ENCODE measurements at regions not wholly inside any gene's neighbourhood (a gene's known extent, or its start where the extent isn't known, plus 50 kb on each side); places are given as distances from the start of the nearest gene placed in this dataset.

DNA sequence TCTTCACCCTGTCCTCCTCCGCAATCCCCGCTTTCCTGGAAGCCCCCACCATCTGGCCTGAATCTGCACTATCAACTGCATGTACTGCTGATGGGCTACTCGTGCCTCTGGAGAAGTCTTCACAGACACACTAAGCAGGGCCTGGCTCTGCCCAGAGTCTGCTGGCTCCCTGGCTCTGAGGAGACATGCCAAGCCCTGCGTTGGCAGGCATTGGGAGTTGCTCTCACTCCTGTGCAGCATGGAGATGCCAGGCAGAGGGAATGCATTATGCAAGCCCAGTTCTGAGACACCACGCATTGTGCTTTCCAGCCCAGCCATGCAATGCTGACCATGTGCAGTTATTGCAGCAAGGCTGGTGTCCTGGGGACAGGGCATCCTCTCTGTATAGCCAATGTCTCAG is 314.6 kb downstream of the CXCL12 start:
- Histone ChIP-seq H3K27me3 (replicated peaks) (no peaks in the 10 kb centered on the region), H3K27ac (no peak overlapping the region), H3K9me3 (replicated peaks) (no peaks in the 10 kb centered on the region), H3K36me3 (no peaks in the 10 kb centered on the region), H3K4me3 (no peak overlapping the region), H3K4me1 (replicated peaks) (no peaks in the 10 kb centered on the region)
- DNase-seq (ENCODE audit: low read depth in 1 of 2, low spot score in 2 of 2): no peak

DNA sequence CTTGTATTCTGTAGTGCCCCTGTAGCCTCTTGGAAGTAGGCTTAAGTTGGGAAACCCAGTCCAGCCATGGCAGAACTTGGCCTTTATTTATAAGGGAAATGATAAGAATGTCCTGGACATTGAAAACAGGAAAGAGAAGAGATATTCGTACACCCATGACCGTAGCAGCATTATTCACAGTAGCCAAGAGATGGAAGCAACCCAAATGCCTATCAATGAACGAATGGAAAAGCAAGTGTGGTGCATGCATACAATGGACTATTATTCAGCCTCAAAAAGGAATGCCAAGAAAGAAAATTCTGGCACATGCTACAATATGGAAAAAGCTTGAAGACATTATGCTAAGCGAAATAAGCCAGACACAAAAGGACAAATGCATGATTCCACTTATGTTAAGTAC is 315.3 kb downstream of the CXCL12 start:
- Histone ChIP-seq H3K4me3 (no peak overlapping the region), H3K27me3 (replicated peaks) (no peaks in the 10 kb centered on the region), H3K4me1 (replicated peaks) (no peaks in the 10 kb centered on the region), H3K27ac (no peak overlapping the region), H3K9me3 (replicated peaks) (no peaks in the 10 kb centered on the region), H3K36me3 (no peaks in the 10 kb centered on the region)
- no peak for DNase-seq (ENCODE audit: low read depth in 1 of 2, low spot score in 2 of 2)

DNA sequence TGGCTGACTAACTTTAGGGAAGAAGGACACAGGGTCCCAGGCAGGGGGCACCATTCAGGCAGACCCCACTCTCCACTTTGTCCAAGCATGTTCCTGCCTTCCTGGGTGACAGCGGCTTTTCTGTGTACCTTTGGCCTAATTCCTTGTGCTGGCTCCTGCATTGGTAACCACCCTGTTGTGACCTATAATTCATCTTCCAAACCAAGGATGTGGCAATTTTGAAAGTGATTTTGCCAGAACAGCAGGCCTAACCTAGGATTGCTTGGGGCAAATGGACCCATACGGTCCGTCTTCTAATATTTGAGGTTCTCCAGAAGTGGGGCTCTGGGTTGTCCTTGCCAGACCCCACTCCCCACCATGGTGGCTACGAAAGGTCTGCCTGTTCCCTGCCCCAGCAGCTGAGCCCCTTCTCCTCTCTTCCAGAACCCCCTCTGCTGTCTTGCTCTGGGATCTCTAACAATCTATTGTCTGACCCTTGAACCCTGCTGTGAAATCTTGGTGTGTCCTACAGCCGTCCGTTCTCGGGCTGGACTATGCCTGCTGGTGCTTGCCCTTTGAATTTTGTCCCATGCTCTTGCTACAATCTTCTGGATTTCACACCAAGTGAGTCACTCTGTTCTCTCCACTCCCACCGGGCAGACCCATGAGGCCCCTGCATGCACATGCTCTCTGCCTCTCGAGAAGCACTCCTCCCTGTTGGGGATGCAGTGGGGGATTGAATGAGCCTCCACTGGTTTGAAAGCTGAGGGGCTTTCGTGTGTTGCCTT is 316.0 kb downstream of the CXCL12 start:
- no peaks in the 10 kb centered on the region for H3K4me1 ChIP-seq (replicated peaks)
- no peak overlapping the region for H3K27ac ChIP-seq
- no peak for DNase-seq (ENCODE audit: low read depth in 1 of 2, low spot score in 2 of 2)

DNA sequence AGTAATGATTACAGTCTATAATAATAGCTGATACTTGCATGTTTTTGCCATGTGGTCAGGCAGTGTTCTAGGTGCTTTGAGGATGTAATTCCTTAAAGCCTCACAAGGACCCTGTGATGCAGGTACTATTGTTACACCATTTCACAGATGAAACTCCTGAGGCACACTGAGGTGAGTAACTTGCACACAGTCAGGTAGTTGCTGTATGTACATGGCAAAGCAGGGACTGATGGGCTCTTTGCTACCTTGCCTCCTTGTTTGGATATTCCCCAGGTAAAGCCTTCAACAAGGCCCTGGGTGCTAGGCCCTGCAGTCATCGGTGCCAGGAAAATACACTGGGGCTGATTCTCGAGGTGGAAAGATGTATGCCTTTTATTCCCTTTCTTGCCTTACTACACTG is 317.5 kb downstream of the CXCL12 start:
- H3K4me1 ChIP-seq (replicated peaks): no peaks in the 10 kb centered on the region

More for the DNA sequence above, 316.0 kb downstream of the CXCL12 start:
- Histone ChIP-seq H3K9me3 (replicated peaks) (no peaks in the 10 kb centered on the region), H3K36me3 (no peaks in the 10 kb centered on the region), H3K27me3 (replicated peaks) (no peaks in the 10 kb centered on the region), H3K4me3 (no peak overlapping the region)

DNA sequence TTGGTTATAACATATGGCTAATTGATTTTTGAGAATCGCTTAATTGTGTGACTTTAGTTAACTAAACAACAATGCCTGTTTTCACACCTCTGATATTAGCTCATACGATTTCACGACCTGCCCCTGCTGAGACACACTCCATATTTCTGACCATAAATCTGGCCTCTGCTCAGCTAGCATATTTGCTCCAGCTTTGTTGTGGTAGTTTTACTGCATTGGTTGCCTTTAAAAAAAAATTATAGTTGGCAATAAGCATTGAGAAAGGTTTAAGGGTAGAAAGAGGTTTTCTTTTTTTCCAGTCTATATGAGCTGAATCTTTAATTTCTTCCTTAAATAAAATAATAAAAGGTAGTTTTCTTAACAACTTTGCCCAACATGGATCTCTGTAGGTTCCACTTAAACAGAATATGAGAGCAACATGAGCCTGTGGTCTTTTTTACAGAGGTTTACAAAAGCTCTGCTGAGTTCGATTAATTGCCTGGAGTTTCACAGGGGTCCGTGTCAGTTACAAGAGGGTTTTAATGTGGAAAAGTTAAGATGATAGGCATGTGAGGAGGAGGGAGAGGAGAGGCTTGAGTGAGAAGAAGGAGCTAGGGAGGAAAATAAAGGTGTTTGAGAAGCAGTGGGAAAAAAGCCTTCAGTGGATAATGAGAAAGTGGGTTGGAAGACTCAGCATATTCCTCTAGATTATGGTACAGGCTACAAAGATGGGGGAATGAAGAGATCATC is 318.2 kb downstream of the CXCL12 start:
- Histone ChIP-seq H3K4me3 (no peak overlapping the region), H3K9me3 (replicated peaks) (no peaks in the 10 kb centered on the region), H3K27ac (no peak overlapping the region), H3K4me1 (replicated peaks) (no peaks in the 10 kb centered on the region), H3K36me3 (no peaks in the 10 kb centered on the region), H3K27me3 (replicated peaks) (no peaks in the 10 kb centered on the region)
- no peak for DNase-seq (ENCODE audit: low read depth in 1 of 2, low spot score in 2 of 2)

More for the DNA sequence above, 317.5 kb downstream of the CXCL12 start:
- DNase-seq (ENCODE audit: low read depth in 1 of 2, low spot score in 2 of 2): no peak
- H3K27me3 ChIP-seq (replicated peaks): no peaks in the 10 kb centered on the region
- no peak overlapping the region for H3K4me3 ChIP-seq
- no peak overlapping the region for H3K27ac ChIP-seq
- no peaks in the 10 kb centered on the region for H3K36me3 ChIP-seq
- no peaks in the 10 kb centered on the region for H3K9me3 ChIP-seq (replicated peaks)

DNA sequence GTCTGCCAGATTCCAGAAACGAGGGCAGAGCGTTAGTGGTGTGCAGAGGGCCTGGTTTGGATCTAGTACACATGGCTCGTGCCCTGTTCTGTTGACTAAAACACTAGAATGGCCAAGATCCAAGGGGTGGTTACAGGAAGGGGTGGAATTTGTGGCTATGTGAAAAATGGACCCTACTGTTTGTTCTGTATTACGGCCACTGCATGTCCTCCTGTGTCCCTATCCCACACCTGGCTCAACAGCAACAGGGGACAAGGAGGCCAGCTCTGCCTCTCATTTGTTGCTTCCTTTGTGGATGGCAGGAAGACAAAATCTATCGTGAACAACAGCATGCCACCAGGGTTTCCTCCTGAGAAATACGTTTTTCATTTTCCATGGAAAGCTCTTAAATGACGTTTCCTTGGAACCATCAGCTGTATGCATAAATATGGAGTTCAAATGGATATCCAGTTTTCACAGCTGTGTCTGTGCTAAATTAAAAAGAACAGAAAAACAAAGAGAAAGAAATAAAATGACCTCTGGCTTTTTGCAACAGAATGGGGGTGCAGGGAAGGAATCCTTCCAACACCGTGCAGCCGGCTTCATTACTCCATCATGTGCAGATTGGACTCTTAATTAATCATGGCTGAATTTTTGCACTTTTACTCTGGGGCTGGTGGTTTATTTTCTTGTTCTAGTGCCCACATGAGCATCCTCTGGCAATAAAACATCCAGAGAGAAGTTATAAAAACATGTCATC is 318.9 kb downstream of the CXCL12 start:
- Histone ChIP-seq H3K4me3 (no peak overlapping the region), H3K36me3 (no peaks in the 10 kb centered on the region), H3K9me3 (replicated peaks) (no peaks in the 10 kb centered on the region), H3K27ac (no peak overlapping the region), H3K27me3 (replicated peaks) (no peaks in the 10 kb centered on the region), H3K4me1 (replicated peaks) (no peaks in the 10 kb centered on the region)
- DNase-seq (ENCODE audit: low read depth in 1 of 2, low spot score in 2 of 2): no peak

DNA sequence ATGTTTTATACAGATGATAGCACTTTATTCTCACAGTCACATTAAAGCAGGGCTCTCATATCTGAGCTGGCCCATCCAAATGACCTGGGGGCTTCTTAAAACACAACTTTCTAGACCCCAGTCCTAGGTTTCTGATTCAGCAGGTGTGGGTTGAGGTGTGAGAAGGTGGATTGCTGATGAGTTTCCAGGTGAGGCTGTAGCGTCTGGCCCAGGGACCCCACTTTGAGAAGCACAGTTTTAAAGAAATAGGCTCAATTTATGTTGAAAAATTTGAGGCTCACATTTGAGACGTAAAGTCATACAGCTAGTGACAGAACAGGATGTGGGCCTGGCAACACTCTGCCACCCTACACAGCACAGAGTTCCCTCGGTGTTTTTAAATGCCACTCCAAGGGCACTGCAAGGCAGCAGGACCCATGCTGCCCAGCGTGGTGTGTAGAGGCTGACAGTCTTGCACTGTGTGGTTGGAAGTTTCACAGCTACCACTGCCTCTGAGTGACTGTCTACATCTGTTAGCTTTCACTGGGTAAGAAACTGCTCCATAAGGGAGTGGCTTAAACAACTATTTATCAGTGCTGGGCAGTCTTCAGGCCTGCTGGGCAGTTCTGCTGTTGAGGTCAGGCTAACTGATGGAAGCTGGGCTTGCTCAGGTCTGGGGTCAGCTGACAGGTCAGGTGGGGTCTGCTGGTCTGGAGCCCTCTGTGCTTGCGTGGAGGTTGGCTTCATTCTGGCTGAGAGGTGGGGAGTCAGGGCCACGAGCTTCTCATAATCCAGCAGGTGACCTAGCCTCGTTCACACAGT is 319.7 kb downstream of the CXCL12 start:
- no peaks in the 10 kb centered on the region for H3K4me1 ChIP-seq (replicated peaks)
- no peaks in the 10 kb centered on the region for H3K9me3 ChIP-seq (replicated peaks)
- H3K27me3 ChIP-seq (replicated peaks): no peaks in the 10 kb centered on the region
- no peak overlapping the region for H3K4me3 ChIP-seq
- no peak overlapping the region for H3K27ac ChIP-seq
- DNase-seq (ENCODE audit: low read depth in 1 of 2, low spot score in 2 of 2): no peak
- no peaks in the 10 kb centered on the region for H3K36me3 ChIP-seq

DNA sequence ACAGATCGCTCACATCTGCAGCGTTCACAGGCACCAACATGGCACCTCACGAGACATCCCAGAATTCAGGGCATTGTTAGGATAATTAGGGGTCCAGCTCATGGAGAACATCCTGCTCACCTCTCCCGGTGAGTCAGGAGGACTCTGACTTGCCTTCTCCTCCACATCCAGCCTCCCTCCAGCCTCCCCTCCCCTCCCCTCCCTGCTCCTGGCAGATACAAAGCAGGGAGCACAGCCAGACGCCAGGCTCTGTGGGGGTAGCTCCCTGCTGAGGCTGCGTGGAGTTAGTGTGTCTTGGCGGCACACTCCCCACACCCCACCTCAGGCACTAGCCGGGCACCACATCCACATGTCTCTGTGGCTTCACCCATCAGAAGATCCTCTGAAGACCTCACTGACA is 320.6 kb downstream of the CXCL12 start:
- no peak overlapping the region for H3K4me3 ChIP-seq
- no peaks in the 10 kb centered on the region for H3K27me3 ChIP-seq (replicated peaks)
- no peak overlapping the region for H3K27ac ChIP-seq
- DNase-seq (ENCODE audit: low read depth in 1 of 2, low spot score in 2 of 2): no peak
- H3K4me1 ChIP-seq (replicated peaks): no peaks in the 10 kb centered on the region
- H3K9me3 ChIP-seq (replicated peaks): no peaks in the 10 kb centered on the region
- no peaks in the 10 kb centered on the region for H3K36me3 ChIP-seq

DNA sequence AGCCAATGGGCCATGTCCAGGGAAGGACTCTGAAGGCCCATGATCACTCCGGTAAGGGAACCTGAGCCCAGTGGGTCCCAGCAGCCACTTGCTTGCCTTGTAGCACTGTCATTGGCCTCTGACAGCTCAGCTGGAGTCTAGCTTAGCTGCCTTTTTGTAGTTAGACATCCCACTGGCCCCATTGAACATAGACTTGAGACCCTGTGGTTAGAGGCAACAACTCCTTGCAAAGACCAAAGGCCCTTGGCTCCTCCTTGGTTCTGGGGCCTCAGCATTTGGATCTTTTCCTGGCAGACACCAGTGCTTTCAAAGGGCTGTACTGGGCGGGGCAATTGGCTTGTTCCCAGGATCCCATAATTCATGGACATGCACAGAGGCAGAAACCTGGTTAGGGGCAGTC is 321.2 kb downstream of the CXCL12 start:
- Histone ChIP-seq H3K27ac (no peak overlapping the region), H3K9me3 (replicated peaks) (no peaks in the 10 kb centered on the region), H3K36me3 (no peaks in the 10 kb centered on the region), H3K27me3 (replicated peaks) (no peaks in the 10 kb centered on the region), H3K4me3 (no peak overlapping the region), H3K4me1 (replicated peaks) (no peaks in the 10 kb centered on the region)
- no peak for DNase-seq (ENCODE audit: low read depth in 1 of 2, low spot score in 2 of 2)

DNA sequence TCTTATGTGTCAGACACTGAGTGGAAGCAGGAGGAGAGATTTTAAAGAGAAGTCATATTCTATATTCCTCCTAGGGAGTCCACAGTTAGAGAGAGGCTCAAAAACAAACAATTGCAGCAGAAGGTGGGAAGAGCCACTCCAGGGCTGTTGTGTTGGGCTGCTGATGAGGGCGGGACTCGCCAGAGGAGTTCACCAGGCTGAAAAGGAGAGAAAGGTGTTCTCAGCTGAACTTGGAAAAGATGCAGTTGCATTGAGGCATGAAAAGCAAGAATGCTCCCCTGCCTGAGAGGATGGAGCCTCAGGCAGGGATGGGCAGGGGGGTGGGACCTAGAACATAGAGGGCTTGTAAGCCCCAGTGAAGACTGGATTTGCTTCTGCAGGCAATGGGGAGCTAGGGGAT is 324.2 kb downstream of the CXCL12 start:
- no peak overlapping the region for H3K4me3 ChIP-seq
- no peak overlapping the region for H3K27ac ChIP-seq
- no peaks in the 10 kb centered on the region for H3K4me1 ChIP-seq (replicated peaks)
- H3K9me3 ChIP-seq (replicated peaks): no peaks in the 10 kb centered on the region
- DNase-seq (ENCODE audit: low read depth in 1 of 2, low spot score in 2 of 2): no peak
- H3K27me3 ChIP-seq (replicated peaks): peaks cover 19% of the 10 kb centered on the region
- no peaks in the 10 kb centered on the region for H3K36me3 ChIP-seq

DNA sequence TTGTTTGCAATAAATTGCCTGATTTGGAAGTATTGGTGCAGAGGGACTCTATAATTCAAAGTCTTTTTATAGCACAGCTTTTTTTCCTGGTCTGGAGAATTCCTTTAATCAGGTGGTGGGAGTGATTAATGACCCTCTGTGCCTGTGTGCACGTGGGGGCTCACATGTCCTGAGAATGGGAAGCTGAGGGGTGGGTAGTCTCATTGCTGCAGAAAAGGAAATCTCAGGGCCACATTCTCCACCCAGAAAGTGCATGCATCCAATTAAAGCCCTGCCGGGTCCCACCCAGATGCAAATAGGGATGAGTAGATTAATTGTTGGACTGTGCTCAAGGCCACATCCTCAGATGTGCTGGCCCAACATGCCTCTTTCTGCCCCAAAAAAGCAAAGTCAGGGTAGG is 324.7 kb downstream of the CXCL12 start:
- DNase-seq (ENCODE audit: low read depth in 1 of 2, low spot score in 2 of 2): no peak
- no peak overlapping the region for H3K4me3 ChIP-seq
- H3K27me3 ChIP-seq (replicated peaks): peaks cover 21% of the 10 kb centered on the region
- no peaks in the 10 kb centered on the region for H3K36me3 ChIP-seq
- no peaks in the 10 kb centered on the region for H3K4me1 ChIP-seq (replicated peaks)
- H3K27ac ChIP-seq: no peak overlapping the region
- H3K9me3 ChIP-seq (replicated peaks): no peaks in the 10 kb centered on the region

DNA sequence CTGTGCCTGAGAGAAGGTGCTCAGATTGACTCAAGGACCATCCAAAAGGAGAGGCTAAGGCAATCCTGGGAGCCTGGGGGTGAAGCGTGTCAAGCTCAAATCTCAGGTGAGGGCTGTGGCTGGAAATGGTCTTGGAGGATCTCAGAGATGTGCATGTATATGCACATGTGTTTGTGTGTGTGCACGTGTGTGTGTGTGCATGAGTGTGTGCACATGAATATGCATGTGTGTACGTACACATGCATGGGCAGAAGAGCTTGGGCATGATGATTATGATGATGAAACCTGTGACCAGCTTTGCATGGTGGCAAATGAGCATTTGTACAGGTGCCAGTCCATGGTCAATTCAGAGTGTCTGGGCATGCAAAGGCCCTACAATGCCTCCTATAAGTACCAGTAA is 326.6 kb downstream of the CXCL12 start:
- H3K4me1 ChIP-seq (replicated peaks): no peaks in the 10 kb centered on the region
- no peaks in the 10 kb centered on the region for H3K9me3 ChIP-seq (replicated peaks)
- no peaks in the 10 kb centered on the region for H3K36me3 ChIP-seq
- no peak for DNase-seq (ENCODE audit: low read depth in 1 of 2, low spot score in 2 of 2)
- peaks cover 21% of the 10 kb centered on the region for H3K27me3 ChIP-seq (replicated peaks)
- no peak overlapping the region for H3K27ac ChIP-seq
- no peak overlapping the region for H3K4me3 ChIP-seq

DNA sequence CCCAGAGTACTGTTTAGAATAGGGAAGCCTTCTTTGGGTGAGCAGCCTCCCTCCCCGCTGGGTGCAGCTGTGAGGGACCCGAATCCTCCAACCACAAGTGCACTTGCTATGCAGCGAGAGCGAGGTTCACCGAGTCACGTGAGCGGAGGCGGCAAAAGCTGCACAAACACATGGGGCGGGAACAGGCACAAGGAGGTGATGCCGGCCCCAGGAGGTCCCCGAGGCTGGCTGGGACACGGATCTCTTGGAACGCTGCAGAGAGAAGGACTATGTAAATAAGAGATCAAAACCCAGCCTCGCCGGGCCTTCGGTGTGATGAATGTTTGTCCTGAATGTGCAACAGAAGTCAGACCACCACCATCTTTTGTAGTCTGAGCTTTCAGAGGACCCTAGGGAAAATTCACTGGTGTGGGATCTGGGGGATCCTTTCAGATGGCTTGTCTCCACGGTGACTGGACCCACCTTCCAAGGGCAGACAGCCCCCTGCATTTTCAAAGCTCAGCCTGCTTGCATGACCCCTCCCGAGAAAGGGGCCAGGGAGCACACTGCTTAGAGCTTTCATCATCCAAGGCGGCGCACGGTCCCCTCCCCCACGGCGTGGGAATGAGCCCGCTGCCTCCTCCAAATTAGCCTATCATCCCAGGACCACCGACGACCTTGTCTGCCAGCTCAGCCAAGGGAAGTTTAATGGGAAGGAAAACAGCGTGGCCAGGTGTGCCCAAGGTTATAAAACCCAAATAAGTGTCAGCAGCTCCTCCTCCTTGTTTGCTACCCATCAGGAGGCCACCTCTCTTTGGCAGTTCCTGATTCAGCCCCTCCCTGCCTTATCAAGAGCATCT is 327.7 kb downstream of the CXCL12 start:
- peaks cover 21% of the 10 kb centered on the region for H3K27me3 ChIP-seq (replicated peaks)
- H3K4me3 ChIP-seq: no peak overlapping the region
- DNase-seq (ENCODE audit: low read depth in 1 of 2, low spot score in 2 of 2): no peak
- H3K27ac ChIP-seq: no peak overlapping the region
- no peaks in the 10 kb centered on the region for H3K36me3 ChIP-seq
- H3K4me1 ChIP-seq (replicated peaks): no peaks in the 10 kb centered on the region
- no peaks in the 10 kb centered on the region for H3K9me3 ChIP-seq (replicated peaks)

All from SJSA1 (cell line).